Breast epithelium (tissue), 4 donors: ENCODE measurements at regions not wholly inside any gene's neighbourhood (a gene's known extent, or its start where the extent isn't known, plus 50 kb on each side); places are given as distances from the start of the nearest gene placed in this dataset.

ENCODE experiments used
- DNase-seq, 2 donors: peaks; one replicate each; pipeline ENCODE4 v3.0.0-alpha.2; 2019; ENCODE audit warnings: low spot score in 2 of 2
- H3K27ac ChIP-seq, 2 donors: fragments of 200-600 bp; sonication (generic) in 1 of 2; one replicate each; pipeline ENCODE4 v1.5.1; 2016 to 2019; ENCODE audit warnings: mild to moderate bottlenecking in 1 of 2
- H3K27me3 ChIP-seq, 2 donors: fragments of 200-600 bp; sonication (generic) in 1 of 2; one replicate each; pipeline versions ENCODE4 v1.5.1 to v1.6.0; 2017 to 2019; ENCODE audit warnings: control low read depth in 1 of 2, mild to moderate bottlenecking in 1 of 2
- H3K36me3 ChIP-seq: fragments of 200-600 bp; one replicate; pipeline ENCODE4 v1.5.1; 2019
- H3K4me1 ChIP-seq, 2 donors: fragments of 200-600 bp; sonication (generic); one replicate each; pipeline ENCODE4 v1.5.1; 2016 to 2019; ENCODE audit warnings: control low read depth in 1 of 2
- H3K4me3 ChIP-seq, 3 donors: fragments of 200-600 bp; sonication (generic); 1 replicate in 2 of 3; 2 replicates in 1 of 3; pipeline ENCODE4 v1.5.1; 2016 to 2019; ENCODE audit warnings: mild to moderate bottlenecking in 3 of 3, moderate library complexity in 2 of 3
- H3K9me3 ChIP-seq, 2 donors: fragments of 200-600 bp; sonication (generic) in 1 of 2; one replicate each; pipeline ENCODE4 v1.5.1; 2016 to 2019; ENCODE audit warnings: control low read depth in 1 of 2
- CTCF ChIP-seq, 3 donors: fragments of 450-650 bp; IDR thresholded peaks; one replicate each; pipeline ENCODE4 v1.5.1; 2016 to 2017; ENCODE audit warnings: antibody characterized with exemption in 3 of 3, mild to moderate bottlenecking in 3 of 3, moderate library complexity in 3 of 3
- POLR2A ChIP-seq: fragments of 450-650 bp; IDR thresholded peaks from one replicate; pipeline ENCODE4 v1.6.1; 2016; ENCODE audit warnings: antibody characterized with exemption, mild to moderate bottlenecking, moderate library complexity
- POLR2AphosphoS5 ChIP-seq, 3 donors: sonication (generic); formaldehyde crosslinking; IDR thresholded peaks; one replicate each; pipeline ENCODE4 v1.6.1; 2017; ENCODE audit warnings: antibody characterized with exemption in 3 of 3
- intact Hi-C: fragments of 100-400 bp; cut with DNase I; formaldehyde crosslinking; loops from one replicate; pipeline ENCODE4 v1.15.1; 2023; ENCODE audit warnings: low total_unique reads

- intact Hi-C loops, result no loop called here
Observed at GRCh38 chr4:175238827-175239517, 320.8 kb downstream of the ADAM29 start.

GRCh38 chr4:175246941-175247340 lies 328.8 kb downstream of the ADAM29 start:
- Histone ChIP-seq H3K27ac (no peak overlapping the region), H3K4me3 (no peak overlapping the region), H3K36me3 (no peaks in the 10 kb centered on the region), H3K27me3 (no peaks in the 10 kb centered on the region), H3K9me3 (no peaks in the 10 kb centered on the region), H3K4me1 (no peaks in the 10 kb centered on the region)
- intact Hi-C loops, result no loop called here
- DNase-seq, result no peak
- no peak for TF ChIP-seq POLR2AphosphoS5 (IDR thresholded peaks at IDR 0.05)
- TF ChIP-seq CTCF (IDR thresholded peaks at IDR 0.05), result no peak
- no peak for TF ChIP-seq POLR2A

More at GRCh38 chr4:175238827-175239517, 320.8 kb downstream of the ADAM29 start:
- TF ChIP-seq POLR2A, result no peak
- TF ChIP-seq CTCF (IDR thresholded peaks at IDR 0.05), result no peak
- no peak for TF ChIP-seq POLR2AphosphoS5 (IDR thresholded peaks at IDR 0.05)
- no peak overlapping the region for H3K27ac ChIP-seq
- no peak overlapping the region for H3K4me3 ChIP-seq
- no peak for DNase-seq
- no peaks in the 10 kb centered on the region for H3K4me1 ChIP-seq
- no peaks in the 10 kb centered on the region for H3K27me3 ChIP-seq
- H3K9me3 ChIP-seq, result no peaks in the 10 kb centered on the region
- H3K36me3 ChIP-seq, result no peaks in the 10 kb centered on the region

GRCh38 chr4:175252642-175253041 lies 334.5 kb downstream of the ADAM29 start:
- Histone ChIP-seq H3K9me3 (no peaks in the 10 kb centered on the region), H3K36me3 (no peaks in the 10 kb centered on the region), H3K27me3 (no peaks in the 10 kb centered on the region), H3K4me1 (no peaks in the 10 kb centered on the region), H3K27ac (no peak overlapping the region), H3K4me3 (no peak overlapping the region)
- no peak for TF ChIP-seq CTCF (IDR thresholded peaks at IDR 0.05)
- no peak for TF ChIP-seq POLR2A
- no peak for TF ChIP-seq POLR2AphosphoS5 (IDR thresholded peaks at IDR 0.05)
- intact Hi-C loops, result no loop called here
- no peak for DNase-seq

GRCh38 chr4:175253184-175253902 lies 335.2 kb downstream of the ADAM29 start:
- TF ChIP-seq CTCF (IDR thresholded peaks at IDR 0.05), result no peak
- TF ChIP-seq POLR2A, result no peak
- Histone ChIP-seq H3K4me1 (no peaks in the 10 kb centered on the region), H3K9me3 (no peaks in the 10 kb centered on the region), H3K27ac (no peak overlapping the region), H3K36me3 (no peaks in the 10 kb centered on the region), H3K4me3 (no peak overlapping the region), H3K27me3 (no peaks in the 10 kb centered on the region)
- DNase-seq, result no peak
- intact Hi-C loops, result no loop called here

GRCh38 chr4:175263537-175263936 lies 345.4 kb downstream of the ADAM29 start:
- Histone ChIP-seq H3K4me1 (no peaks in the 10 kb centered on the region), H3K9me3 (no peaks in the 10 kb centered on the region), H3K27ac (no peak overlapping the region), H3K4me3 (no peak overlapping the region), H3K36me3 (no peaks in the 10 kb centered on the region), H3K27me3 (no peaks in the 10 kb centered on the region)
- no peak for DNase-seq
- no peak for TF ChIP-seq CTCF (IDR thresholded peaks at IDR 0.05)
- TF ChIP-seq POLR2AphosphoS5 (IDR thresholded peaks at IDR 0.05), result no peak
- intact Hi-C loops, result no loop called here
